PC-3 (cell line): ENCODE measurements at regions not wholly inside any gene's neighbourhood (a gene's known extent, or its start where the extent isn't known, plus 50 kb on each side); places are given as distances from the start of the nearest gene placed in this dataset.

ENCODE experiments used
- EZH2 ChIP-seq: fragments of 300-600 bp; sonication (generic); IDR thresholded peaks from one replicate; pipeline ENCODE4 v1.6.1; 2017; ENCODE audit warnings: antibody characterized with exemption, mild to moderate bottlenecking, low read length; ENCODE audit not compliant: unreplicated experiment
- EZH2phosphoT487 ChIP-seq: fragments of 300-600 bp; sonication (generic); IDR thresholded peaks from 2 replicates; pipeline ENCODE4 v1.6.1; 2018; ENCODE audit warnings: mild to moderate bottlenecking, antibody characterized with exemption, low read length, borderline replicate concordance
- TF ChIP-seq, protein P1 (sequence below): fragments of 300-600 bp; sonication (generic); conservative IDR thresholded peaks from 2 replicates; pipeline ENCODE4 v1.5.1; 2017; ENCODE audit warnings: antibody characterized with exemption, low read depth, mild to moderate bottlenecking, low read length

- TF ChIP-seq, protein P1, sequence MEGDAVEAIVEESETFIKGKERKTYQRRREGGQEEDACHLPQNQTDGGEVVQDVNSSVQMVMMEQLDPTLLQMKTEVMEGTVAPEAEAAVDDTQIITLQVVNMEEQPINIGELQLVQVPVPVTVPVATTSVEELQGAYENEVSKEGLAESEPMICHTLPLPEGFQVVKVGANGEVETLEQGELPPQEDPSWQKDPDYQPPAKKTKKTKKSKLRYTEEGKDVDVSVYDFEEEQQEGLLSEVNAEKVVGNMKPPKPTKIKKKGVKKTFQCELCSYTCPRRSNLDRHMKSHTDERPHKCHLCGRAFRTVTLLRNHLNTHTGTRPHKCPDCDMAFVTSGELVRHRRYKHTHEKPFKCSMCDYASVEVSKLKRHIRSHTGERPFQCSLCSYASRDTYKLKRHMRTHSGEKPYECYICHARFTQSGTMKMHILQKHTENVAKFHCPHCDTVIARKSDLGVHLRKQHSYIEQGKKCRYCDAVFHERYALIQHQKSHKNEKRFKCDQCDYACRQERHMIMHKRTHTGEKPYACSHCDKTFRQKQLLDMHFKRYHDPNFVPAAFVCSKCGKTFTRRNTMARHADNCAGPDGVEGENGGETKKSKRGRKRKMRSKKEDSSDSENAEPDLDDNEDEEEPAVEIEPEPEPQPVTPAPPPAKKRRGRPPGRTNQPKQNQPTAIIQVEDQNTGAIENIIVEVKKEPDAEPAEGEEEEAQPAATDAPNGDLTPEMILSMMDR: no peak
- TF ChIP-seq EZH2 (no peak), EZH2phosphoT487 (no peak)
Measured at GRCh38 chr20:54909702-54910101, 434.3 kb downstream of the DOK5 start.
